HG02943 (cell line): ENCODE measurements at regions not wholly inside any gene's neighbourhood (a gene's known extent, or its start where the extent isn't known, plus 50 kb on each side); places are given as distances from the start of the nearest gene placed in this dataset.

Experiments
- ATAC-seq: cut with Tn5 transposase; IDR thresholded peaks from one replicate; pipeline ENCODE4 v1.9.1; 2021; ENCODE audit warnings: mild to moderate bottlenecking, low read depth, moderate library complexity; ENCODE audit not compliant: unreplicated experiment

DNA sequence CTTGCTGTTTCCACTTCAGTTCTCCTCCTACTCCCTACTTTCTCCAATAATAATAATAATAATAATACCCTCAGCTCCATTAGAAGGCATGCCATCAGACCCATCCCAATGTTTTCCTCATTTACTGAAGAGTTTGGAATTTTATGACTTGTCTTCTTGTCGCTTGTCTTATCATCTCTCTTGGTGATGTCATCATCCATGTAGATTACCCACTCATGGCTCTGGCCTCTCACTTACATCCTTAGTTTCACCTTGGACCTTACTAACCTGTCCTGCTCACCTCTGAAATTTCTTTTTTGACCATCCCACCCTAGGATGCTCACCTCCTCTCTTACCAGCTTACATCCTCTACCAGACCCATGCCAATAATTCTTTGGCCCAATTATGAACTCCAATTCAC lies 329.3 kb downstream of the ACTL7B start:
- no peak for ATAC-seq

DNA sequence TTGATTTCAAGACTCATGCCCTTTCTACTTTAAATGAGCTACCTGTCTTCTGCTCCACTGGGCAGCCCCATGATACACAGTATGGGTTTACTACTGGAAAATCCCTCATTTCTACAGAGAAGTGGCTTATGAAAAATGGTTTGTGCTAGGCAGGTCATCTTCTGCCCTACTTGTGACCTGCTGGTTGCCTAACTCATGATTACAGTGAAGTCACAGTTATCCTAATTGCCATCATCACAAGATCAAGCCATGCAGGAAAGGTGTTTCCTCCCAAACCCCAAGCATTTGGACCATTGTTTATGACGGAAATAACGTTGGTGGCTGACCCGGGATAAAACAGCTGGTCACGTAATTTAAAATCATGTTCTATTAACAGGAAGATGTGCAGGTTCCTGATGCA lies 330.6 kb downstream of the ACTL7B start:
- no peak for ATAC-seq

DNA sequence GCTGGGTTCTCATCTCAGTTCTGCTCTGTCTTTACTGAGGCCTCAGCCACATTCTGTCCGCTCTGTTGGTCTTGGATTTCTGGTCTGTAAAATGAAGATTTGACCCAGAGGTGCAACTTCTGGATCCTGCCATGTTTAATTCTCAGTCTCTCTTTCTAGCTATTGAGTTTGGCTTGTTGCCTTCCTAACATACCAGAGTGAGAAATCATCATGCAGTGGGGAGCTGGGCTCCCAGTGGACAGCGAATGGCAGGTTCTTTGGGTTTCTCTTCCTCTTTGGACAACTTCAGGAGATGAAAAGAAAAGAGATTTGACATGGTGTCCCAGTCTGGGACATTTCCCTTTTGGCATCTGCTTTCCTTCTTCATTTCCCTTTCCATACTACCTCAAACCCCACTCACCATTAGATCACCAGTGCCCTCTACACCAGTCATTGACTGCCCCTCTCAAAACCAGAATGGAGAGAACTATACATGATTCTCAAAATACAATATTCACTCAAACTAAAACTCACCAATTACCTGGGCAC lies 334.7 kb downstream of the ACTL7B start:
- ATAC-seq = no peak

GRCh38 chr9:108519437-108519836 lies 336.3 kb downstream of the ACTL7B start:
- no peak for ATAC-seq

DNA sequence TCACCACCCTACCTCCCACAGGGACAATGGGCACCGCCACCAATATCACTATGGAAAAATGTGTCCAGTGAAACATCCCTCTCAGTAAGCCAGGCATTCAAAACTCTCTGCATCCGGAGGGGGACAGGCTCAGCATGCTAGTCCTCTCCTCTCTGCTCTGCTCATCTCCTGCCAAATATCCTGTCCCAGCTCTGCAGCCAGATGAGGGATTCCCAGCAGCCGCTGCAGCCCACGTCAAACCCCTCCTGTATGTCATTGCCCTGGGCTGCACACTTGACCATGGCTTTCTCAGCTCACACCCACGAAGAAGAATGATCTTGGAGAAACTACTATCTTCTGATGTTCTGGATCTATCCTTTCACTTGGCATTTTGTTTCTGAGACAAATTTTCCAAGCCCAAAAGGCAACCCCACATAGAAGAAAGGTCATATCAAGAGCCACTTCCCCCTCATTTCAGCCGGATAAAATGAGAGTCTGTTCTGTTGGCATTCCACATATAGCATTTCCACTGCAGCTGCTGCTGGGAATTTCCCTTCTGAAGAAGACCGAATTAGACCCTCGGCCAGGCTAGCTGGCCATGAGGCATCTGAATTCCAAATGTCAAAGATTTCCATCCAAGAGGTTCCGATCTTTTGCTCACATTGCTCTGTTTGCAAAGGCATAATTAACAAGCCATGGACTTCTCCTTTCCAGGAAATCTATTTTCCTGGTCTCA lies 338.0 kb downstream of the ACTL7B start:
- ATAC-seq = no peak

DNA sequence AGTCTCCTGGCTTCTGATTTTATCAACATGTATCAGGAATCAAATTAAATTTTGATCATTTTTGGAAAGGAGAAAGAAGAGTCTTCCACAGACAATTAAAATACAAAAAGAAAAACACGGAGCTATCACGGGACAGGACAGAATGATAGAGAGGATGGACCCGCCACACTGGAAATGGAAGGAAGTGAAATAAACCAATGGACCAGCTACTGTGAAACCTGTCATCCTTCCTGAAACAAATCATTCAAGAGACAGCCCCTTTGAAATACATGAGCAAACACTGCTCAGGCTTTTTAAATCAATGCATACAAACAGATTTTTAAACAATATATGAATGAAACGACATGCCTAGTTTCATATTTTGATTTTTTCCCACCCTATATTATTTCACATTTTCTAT lies 339.4 kb downstream of the ACTL7B start:
- ATAC-seq = no peak

DNA sequence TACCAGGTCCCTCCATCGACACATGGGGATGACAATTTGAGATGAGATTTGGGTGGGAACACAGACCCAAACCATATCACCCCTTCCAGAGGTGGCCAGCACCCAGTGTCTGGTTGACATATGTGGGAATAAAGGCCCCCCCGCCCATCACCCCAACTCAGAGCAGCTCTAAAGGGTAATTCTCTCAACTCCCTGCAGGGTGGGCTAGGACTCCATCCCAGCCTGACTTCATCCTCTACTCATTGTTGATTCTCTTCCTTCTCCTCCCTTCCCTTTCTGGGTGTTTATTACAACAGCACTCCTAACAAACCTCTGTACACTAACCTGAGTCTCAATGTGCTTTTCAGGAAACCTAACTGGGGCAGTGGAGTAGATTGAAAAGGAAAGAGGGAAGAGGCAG lies 339.9 kb downstream of the ACTL7B start:
- no peak for ATAC-seq

DNA sequence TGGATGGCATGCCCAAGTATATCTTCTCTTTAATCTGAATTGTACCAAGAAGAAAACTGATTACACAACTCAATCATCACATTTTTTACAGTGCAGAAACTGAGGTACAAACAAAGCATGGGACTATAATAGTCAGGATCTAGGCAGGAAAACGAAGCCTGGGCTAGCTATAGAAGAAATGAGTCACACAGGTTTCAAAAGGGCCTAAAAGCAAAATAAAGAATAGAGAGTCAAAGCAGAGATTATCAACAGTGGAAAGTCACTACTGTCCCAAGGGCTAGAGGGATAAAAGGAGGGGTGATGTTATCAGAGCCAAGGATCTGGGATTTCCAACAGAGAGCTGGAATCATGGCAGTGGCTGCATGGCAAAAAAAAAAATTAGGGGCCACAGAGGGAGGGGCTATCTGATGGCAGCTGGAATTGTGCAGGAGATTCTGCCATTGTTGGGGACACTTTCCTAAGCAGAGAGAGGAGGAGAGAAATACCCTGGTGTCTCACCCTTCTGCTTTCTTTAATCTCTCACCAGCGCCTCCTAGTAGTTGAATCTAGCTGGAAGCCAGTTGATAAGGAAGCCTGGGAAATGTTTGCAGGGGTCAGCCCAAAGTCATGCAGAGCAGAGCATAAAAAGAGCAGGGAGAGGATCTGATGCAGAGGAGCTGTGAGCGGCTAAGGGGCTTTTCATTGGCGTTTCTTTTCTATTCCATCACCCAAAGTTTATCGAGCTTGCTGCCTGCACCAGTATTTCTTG lies 343.2 kb downstream of the ACTL7B start:
- ATAC-seq = no peak

GRCh38 chr9:108511307-108511706 lies 344.5 kb downstream of the ACTL7B start:
- ATAC-seq = no peak

DNA sequence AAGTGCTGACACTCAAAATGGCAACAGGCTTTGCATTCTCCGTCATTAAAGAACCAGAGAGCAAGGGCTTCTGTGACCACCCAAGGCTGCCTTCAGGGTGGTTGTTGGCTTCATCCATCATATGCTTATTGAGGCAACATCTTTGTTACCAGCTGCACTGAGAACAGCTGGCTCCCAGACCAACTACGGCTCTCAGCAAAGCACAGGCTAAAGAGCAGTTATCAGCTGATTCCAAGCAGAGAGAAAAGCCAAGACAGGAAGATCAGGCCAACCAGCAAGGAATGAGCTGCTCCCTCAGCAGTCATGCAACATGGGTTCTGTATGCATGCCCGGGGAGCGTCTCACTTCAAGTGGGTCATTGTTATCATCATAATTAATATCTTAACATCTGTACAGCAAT lies 358.9 kb downstream of the ACTL7B start:
- ATAC-seq = no peak

DNA sequence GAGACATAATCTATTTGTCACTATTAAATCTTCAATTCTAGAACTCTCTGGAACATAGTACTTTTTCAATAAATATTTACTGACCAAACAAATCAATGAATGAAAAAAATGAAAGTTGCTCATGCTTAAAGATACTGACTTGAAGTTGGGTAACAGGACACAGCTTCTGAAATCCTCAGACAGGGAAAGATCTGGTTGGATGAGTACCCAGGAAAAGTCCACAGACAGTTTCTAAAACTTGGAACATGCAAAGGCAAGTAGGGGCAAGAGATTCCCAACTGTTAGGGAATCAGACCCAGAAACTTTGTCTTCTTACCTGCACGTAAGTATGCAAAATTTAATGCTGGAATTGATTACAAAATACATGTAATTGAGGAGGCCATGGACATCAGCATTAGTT lies 366.2 kb downstream of the ACTL7B start:
- no peak for ATAC-seq

DNA sequence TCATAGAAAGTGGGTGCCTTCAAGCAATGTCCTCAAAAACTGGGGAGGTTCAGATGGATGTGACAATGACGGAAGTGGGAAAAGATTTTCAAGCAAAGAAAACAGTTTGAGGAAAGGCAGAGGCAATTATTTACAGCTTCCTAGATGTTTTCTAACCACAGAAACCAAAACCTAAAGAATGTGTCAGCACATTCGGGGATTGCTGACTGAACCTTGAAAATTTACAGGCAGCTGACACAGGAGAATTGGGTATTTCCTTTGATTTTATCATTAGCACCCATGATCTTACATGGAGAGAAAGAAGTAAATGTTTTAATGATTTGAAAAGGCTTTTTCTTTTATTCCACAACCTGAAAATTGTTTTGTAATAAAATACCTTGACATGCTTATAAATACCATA lies 369.0 kb downstream of the ACTL7B start:
- ATAC-seq = no peak

DNA sequence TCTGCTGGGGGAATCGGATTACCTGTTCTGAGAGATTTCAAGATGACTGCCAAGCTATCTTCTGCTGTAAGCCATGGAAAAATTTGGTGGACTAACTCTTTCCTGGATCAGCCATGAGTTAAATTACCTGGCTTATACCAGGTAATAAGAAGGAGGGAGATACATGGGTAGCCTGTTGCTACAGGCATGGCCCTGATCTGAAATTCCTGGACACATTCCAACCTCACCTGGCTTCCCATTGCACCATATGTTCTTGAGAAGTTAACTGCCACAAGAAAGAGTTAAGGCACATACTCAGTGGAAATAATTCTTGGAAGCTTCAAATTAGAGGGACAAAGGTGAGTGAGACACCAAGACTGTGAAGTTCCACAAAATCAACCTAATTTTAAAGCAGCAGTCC lies 371.3 kb downstream of the ACTL7B start:
- ATAC-seq = no peak

GRCh38 chr9:108483676-108484075 lies 372.1 kb downstream of the ACTL7B start:
- no peak for ATAC-seq

DNA sequence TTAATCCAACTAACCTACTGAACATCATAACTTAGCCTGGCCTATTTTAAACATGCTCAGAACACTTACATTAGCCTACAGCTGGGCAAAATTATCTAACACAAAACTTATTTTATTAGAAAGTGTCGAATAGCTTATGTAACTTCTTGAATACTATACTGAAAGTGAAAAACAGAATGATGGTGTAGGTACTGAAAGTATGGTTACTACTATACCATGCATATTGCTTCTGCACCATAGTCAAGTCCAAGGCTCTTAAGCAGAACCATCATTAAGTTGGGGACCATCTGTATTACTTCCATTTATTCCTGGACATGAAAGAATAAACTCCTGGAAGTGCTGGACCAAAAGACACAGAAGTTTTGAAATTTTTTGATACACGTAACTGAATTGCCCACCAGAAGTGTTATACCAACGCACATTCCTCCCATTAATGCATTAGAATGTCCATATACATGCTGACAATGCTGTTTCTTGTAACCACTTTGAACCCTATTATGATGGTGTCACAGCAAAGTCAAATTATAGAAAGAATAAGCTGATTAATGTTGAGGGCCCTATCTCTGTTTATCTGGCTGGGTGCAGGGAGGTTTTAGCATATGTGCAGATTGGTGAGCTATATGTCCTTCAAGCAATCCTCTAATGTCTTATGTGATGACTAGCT lies 375.7 kb downstream of the ACTL7B start:
- ATAC-seq = no peak

- peak; percentile 74 for ATAC-seq
Measured at GRCh38 chr9:108478431-108479332, 377.1 kb downstream of the ACTL7B start.

- ATAC-seq = no peak
Measured at GRCh38 chr9:108477529-108478006, 378.2 kb downstream of the ACTL7B start.

DNA sequence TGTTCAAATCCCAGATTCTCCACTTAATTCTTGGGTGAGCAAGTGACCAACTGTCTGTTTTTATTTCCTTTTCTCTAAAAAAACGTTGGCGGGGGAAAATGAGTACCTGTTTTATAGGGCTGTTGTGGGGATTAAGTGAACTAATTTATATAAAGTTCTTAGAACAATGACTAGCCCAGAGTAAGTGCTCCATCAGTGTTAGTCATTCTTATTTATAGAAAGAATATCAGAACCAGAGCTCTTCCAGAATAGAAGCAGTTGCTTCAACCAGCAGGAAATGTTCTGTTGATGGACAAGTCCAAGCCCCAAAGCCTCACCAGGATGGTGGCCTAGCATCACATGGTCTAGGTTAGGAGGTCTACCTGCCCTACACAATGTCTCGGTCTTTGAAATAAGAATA lies 379.2 kb downstream of the ACTL7B start:
- ATAC-seq = no peak

GRCh38 chr9:108475813-108476212 lies 380.0 kb downstream of the ACTL7B start:
- no peak for ATAC-seq

DNA sequence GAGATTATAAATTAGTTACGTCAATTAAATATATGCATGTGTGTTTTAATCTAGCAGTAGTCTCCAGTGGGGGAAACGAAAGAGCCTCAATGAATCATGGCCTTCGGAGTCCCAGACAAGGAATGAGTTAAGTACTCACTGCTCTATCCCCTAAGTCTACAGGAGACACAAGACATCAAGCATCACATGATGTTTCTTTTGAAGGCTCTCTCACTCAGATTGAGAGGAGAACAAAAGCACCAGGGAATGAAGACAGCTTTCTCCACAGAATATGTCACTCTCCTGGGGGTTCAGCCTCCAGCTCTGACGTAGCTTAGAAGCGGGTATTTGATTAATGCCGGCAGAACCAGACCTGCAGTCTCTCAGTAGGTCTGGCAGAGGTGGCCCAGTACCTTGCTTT lies 381.4 kb downstream of the ACTL7B start:
- no peak for ATAC-seq
